Urinary bladder (tissue), 3 donors: ENCODE measurements at regions not wholly inside any gene's neighbourhood (a gene's known extent, or its start where the extent isn't known, plus 50 kb on each side); places are given as distances from the start of the nearest gene placed in this dataset.

Experiments used
- DNase-seq: peaks from one replicate; pipeline ENCODE4 v3.0.0-alpha.2; 2015; ENCODE audit errors: extremely low spot score
- H3K27ac ChIP-seq: one replicate; pipeline ENCODE4 v1.5.1; 2013; ENCODE audit warnings: low read depth, mild to moderate bottlenecking, moderate library complexity
- H3K36me3 ChIP-seq: one replicate; pipeline ENCODE4 v1.6.1; 2013; ENCODE audit warnings: mild to moderate bottlenecking, moderate library complexity; ENCODE audit not compliant: insufficient read depth
- H3K4me1 ChIP-seq: one replicate; pipeline ENCODE4 v1.6.1; 2013; ENCODE audit warnings: mild to moderate bottlenecking, moderate library complexity; ENCODE audit not compliant: insufficient read depth
- H3K4me3 ChIP-seq: one replicate; pipeline ENCODE4 v1.5.1; 2013; ENCODE audit warnings: low read depth, low read length
- WGBS: extraction: QIAGEN DNeasy Blood & Tissue Kit; methylation state at CpG from one replicate; pipeline ENCODE4 v1.1.7; 2013; 5-methylcytosine and 5-hydroxymethylcytosine counted together
- donor health status: healthy with polysubstance abuse.
- donor health status: healthy.

- Histone ChIP-seq H3K27ac (no peak overlapping the region), H3K4me3 (no peak overlapping the region), H3K4me1 (no peaks in the 10 kb centered on the region), H3K36me3 (no peaks in the 10 kb centered on the region)
- WGBS = 94% methylated on average over 7 of the region's 7 CpGs
- no peak for DNase-seq
Observed at GRCh38 chr2:236767941-236768340, 198.3 kb downstream of the ACKR3 start.

GRCh38 chr2:236768393-236769140 lies 198.9 kb downstream of the ACKR3 start:
- Histone ChIP-seq H3K4me3 (no peak overlapping the region), H3K4me1 (no peaks in the 10 kb centered on the region), H3K36me3 (no peaks in the 10 kb centered on the region), H3K27ac (no peak overlapping the region)
- WGBS = 92% methylated on average over 4 of the region's 4 CpGs
- no peak for DNase-seq

GRCh38 chr2:236769981-236770671 lies 200.5 kb downstream of the ACKR3 start:
- Histone ChIP-seq H3K4me3 (no peak overlapping the region), H3K4me1 (no peaks in the 10 kb centered on the region), H3K27ac (no peak overlapping the region), H3K36me3 (no peaks in the 10 kb centered on the region)
- DNase-seq = no peak
- 86% methylated on average over 9 of the region's 9 CpGs for WGBS

- no peak for DNase-seq
- Histone ChIP-seq H3K4me1 (no peaks in the 10 kb centered on the region), H3K4me3 (no peak overlapping the region), H3K27ac (no peak overlapping the region), H3K36me3 (no peaks in the 10 kb centered on the region)
- 80% methylated on average over 17 of the region's 17 CpGs for WGBS
Observed at GRCh38 chr2:236772220-236772837, 202.7 kb downstream of the ACKR3 start.

DNA sequence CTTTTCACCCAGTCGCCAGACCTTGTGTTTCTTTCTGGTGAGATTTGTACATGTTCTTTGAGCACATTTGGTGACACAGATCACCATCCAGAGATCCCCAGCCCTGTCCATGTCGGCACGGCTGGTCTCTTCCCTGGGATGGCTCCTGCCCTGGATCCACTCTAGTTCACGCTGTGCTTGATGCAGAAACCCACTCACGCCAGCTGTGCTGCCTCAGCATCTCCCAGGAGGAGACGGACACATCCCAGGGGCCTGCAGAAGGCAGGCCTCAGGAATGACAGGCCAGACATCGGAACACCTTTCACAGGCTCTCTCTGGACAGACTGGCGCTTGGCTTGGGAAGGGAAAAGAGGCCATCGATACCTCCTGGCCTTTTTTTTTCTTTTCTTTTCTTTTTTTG lies 203.6 kb downstream of the ACKR3 start:
- no peak overlapping the region for H3K27ac ChIP-seq
- 94% methylated on average over 9 of the region's 9 CpGs for WGBS
- H3K4me1 ChIP-seq = no peaks in the 10 kb centered on the region
- no peaks in the 10 kb centered on the region for H3K36me3 ChIP-seq
- DNase-seq = no peak
- H3K4me3 ChIP-seq = no peak overlapping the region

- no peaks in the 10 kb centered on the region for H3K4me1 ChIP-seq
- H3K36me3 ChIP-seq = no peaks in the 10 kb centered on the region
- no peak overlapping the region for H3K4me3 ChIP-seq
- WGBS = 91% methylated on average over 9 of the region's 9 CpGs
- no peak for DNase-seq
- H3K27ac ChIP-seq = no peak overlapping the region
Observed at GRCh38 chr2:236774171-236774570, 204.5 kb downstream of the ACKR3 start.

DNA sequence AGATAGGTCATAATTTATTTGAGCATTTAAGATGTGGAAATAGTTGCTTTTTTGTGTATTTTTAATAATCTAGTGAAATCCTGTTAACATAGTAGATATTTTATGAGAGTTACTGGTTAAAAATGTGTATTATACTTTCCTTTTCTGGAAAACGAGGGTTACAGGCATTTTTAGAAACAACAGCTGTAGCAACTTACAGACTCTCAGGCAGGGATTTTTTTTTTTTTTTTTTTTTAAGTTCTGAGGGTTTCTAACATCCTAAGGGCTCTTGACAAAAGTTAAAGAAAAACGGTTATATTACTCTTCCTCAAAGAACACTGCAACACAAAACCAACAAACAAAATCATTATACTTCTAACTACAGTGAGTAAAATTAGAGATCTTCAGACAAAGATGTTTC lies 205.9 kb downstream of the ACKR3 start:
- 25% methylated on average over 2 of the region's 2 CpGs for WGBS
- no peak for DNase-seq
- no peaks in the 10 kb centered on the region for H3K4me1 ChIP-seq

GRCh38 chr2:236776206-236776605 lies 206.6 kb downstream of the ACKR3 start:
- no peak overlapping the region for H3K4me3 ChIP-seq
- H3K27ac ChIP-seq = no peak overlapping the region
- H3K4me1 ChIP-seq = no peaks in the 10 kb centered on the region
- no peak for DNase-seq
- H3K36me3 ChIP-seq = no peaks in the 10 kb centered on the region
- WGBS = 95% methylated on average over 10 of the region's 10 CpGs

More for the DNA sequence above, 205.9 kb downstream of the ACKR3 start:
- Histone ChIP-seq H3K4me3 (no peak overlapping the region), H3K36me3 (no peaks in the 10 kb centered on the region), H3K27ac (no peak overlapping the region)

DNA sequence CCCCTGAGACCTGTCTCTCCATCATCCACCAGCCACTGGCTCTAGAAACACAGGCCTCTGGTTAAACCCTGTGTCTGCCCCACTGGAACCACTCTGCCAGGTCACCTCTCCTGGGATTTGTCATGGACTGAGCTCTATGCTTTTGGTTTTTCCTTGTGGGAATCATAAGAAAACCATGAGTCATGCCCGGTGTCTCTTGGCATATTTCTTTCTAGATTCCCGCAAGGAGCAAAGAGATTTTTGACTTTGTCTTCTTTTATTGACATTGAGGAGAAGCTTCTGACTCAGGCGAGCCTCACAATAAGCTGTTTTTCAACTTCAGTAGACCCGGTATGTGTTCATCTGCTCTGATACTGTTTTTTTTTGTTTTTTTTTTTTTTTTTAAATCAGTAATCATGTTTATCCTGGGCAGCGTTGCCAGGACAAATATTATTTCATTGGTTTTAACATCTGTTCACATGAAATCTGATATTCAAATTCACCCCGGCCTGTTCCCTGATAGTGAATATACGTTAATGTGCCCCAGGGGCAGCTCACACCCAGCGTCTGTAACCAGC lies 207.1 kb downstream of the ACKR3 start:
- Histone ChIP-seq H3K4me3 (no peak overlapping the region), H3K27ac (no peak overlapping the region), H3K36me3 (no peaks in the 10 kb centered on the region), H3K4me1 (no peaks in the 10 kb centered on the region)
- no peak for DNase-seq
- WGBS = 66% methylated on average over 8 of the region's 8 CpGs

- H3K27ac ChIP-seq = no peak overlapping the region
- H3K4me3 ChIP-seq = no peak overlapping the region
- 91% methylated on average over 8 of the region's 8 CpGs for WGBS
- H3K36me3 ChIP-seq = no peaks in the 10 kb centered on the region
- no peak for DNase-seq
- H3K4me1 ChIP-seq = no peaks in the 10 kb centered on the region
Observed at GRCh38 chr2:236777408-236777807, 207.8 kb downstream of the ACKR3 start.

- no peak for DNase-seq
- WGBS = 92% methylated on average over 17 of the region's 17 CpGs
- Histone ChIP-seq H3K4me3 (no peak overlapping the region), H3K4me1 (peaks cover 1% of the 10 kb centered on the region), H3K27ac (no peak overlapping the region), H3K36me3 (no peaks in the 10 kb centered on the region)
Observed at GRCh38 chr2:236781933-236782816, 212.6 kb downstream of the ACKR3 start.

- Histone ChIP-seq H3K36me3 (no peaks in the 10 kb centered on the region), H3K4me1 (peaks cover 1% of the 10 kb centered on the region), H3K27ac (no peak overlapping the region), H3K4me3 (no peak overlapping the region)
- 79% methylated on average over 5 of the region's 5 CpGs for WGBS
- DNase-seq = no peak
Observed at GRCh38 chr2:236782938-236783337, 213.3 kb downstream of the ACKR3 start.

GRCh38 chr2:236783417-236784020 lies 213.9 kb downstream of the ACKR3 start:
- Histone ChIP-seq H3K36me3 (no peaks in the 10 kb centered on the region), H3K27ac (no peak overlapping the region), H3K4me3 (no peak overlapping the region), H3K4me1 (peaks cover 1% of the 10 kb centered on the region)
- DNase-seq = no peak
- 91% methylated on average over 6 of the region's 6 CpGs for WGBS
